ENCODE measurements at regions not wholly inside any gene's neighbourhood (a gene's known extent, or its start where the extent isn't known, plus 50 kb on each side); places are given as distances from the start of the nearest gene placed in this dataset.

DNA sequence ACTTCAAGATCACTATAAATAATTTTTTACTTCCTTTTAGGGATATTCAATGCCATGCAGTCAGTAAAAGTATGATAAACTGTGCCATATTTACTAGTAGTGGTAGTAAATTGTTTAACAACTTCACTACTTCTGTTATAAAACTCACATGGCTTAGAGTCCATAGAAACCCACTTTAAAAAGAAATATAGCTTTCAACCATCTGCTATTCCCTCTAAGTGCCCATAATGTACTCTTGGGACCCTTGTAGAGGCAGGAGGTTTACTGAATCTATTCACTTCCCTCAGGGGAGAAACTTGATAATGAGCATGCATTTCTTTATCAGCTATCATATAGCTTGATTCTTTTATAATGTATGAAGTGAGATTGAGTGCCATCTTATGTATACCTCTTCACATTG lies 1448.4 kb upstream of the ALCAM start:
- DNase-seq (ENCODE audit: low read depth in 1 of 2, low spot score in 2 of 2), result no peak
- Histone ChIP-seq H3K23ac (ENCODE audit: insufficient read length) (no peak overlapping the region), H4K20me1 (replicated peaks in 1 of 2; ENCODE audit: control insufficient read depth in 1 of 2, insufficient read depth in 2 of 2, low read length in 2 of 2) (no peaks in the 10 kb centered on the region), H2BK15ac (ENCODE audit: low read length) (no peak overlapping the region), H3K36me3 (ENCODE audit: control insufficient read depth in 2 of 4, insufficient read depth in 4 of 4, low read length in 3 of 4) (no peaks in the 10 kb centered on the region), H2BK20ac (ENCODE audit: low read length) (no peak overlapping the region), H3K18ac (ENCODE audit: extremely low read depth, low read length) (no peak overlapping the region), H3K4me1 (replicated peaks in 1 of 4; ENCODE audit: control insufficient read depth in 3 of 4, insufficient read depth in 4 of 4, low read length in 3 of 4) (no peaks in the 10 kb centered on the region), H2AK5ac (ENCODE audit: low read depth, low read length) (no peak overlapping the region), H2BK5ac (ENCODE audit: low read depth, low read length) (no peak overlapping the region), H3K56ac (replicated peaks; ENCODE audit: insufficient read length, low read depth, low read length) (no peak overlapping the region), H3K79me2 (ENCODE audit: control insufficient read depth in 1 of 2, insufficient read depth in 2 of 2, low read length in 2 of 2) (no peaks in the 10 kb centered on the region), H3K4me3 (ENCODE audit: extremely low read depth in 1 of 4, insufficient read depth in 2 of 4, low read depth in 3 of 4, low read length in 4 of 4) (no peak overlapping the region), H3K4ac (replicated peaks; ENCODE audit: insufficient read length, low read depth, low read length) (no peak overlapping the region), H3K23me2 (ENCODE audit: low read depth, low read length) (no peaks in the 10 kb centered on the region), H3K27me3 (replicated peaks in 1 of 4; ENCODE audit: control insufficient read depth in 3 of 4, extremely low read depth in 1 of 4, insufficient read depth in 3 of 4, low read length in 3 of 4) (no peaks in the 10 kb centered on the region), H2AFZ (ENCODE audit: low read length) (no peak overlapping the region), H4K8ac (ENCODE audit: extremely low read depth, insufficient read depth, low read length) (no peak overlapping the region), H2BK120ac (replicated peaks; ENCODE audit: low read depth, low read length) (no peak overlapping the region), H3K9me3 (ENCODE audit: insufficient read depth in 2 of 2, low read depth in 1 of 2, low read length in 1 of 2) (no peaks in the 10 kb centered on the region), H4K91ac (replicated peaks; ENCODE audit: insufficient read length, low read length) (no peak overlapping the region), H3K79me1 (ENCODE audit: low read depth, low read length) (no peaks in the 10 kb centered on the region), H3K4me2 (ENCODE audit: insufficient read depth in 1 of 2, low read depth in 2 of 2, low read length in 2 of 2) (no peak overlapping the region), H2BK12ac (ENCODE audit: low read depth, low read length) (no peak overlapping the region), H3K9ac (replicated peaks in 1 of 4; ENCODE audit: extremely low read depth in 1 of 4, low read depth in 3 of 4, low read length in 3 of 4) (no peak overlapping the region), H3K14ac (ENCODE audit: insufficient read length) (no peak overlapping the region), H4K5ac (ENCODE audit: insufficient read length, low read depth, low read length) (no peak overlapping the region), H3K27ac (ENCODE audit: low read depth, low read length) (no peak overlapping the region)
- TF ChIP-seq POLR2AphosphoS5 (IDR thresholded peaks at IDR 0.05; ENCODE audit: low read depth, low read length), result no peak
- TF ChIP-seq, protein P1, sequence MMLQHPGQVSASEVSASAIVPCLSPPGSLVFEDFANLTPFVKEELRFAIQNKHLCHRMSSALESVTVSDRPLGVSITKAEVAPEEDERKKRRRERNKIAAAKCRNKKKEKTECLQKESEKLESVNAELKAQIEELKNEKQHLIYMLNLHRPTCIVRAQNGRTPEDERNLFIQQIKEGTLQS (IDR thresholded peaks at IDR 0.05; ENCODE audit: insufficient read depth, low read depth, low read length), result no peak
- TF ChIP-seq, protein P2, sequence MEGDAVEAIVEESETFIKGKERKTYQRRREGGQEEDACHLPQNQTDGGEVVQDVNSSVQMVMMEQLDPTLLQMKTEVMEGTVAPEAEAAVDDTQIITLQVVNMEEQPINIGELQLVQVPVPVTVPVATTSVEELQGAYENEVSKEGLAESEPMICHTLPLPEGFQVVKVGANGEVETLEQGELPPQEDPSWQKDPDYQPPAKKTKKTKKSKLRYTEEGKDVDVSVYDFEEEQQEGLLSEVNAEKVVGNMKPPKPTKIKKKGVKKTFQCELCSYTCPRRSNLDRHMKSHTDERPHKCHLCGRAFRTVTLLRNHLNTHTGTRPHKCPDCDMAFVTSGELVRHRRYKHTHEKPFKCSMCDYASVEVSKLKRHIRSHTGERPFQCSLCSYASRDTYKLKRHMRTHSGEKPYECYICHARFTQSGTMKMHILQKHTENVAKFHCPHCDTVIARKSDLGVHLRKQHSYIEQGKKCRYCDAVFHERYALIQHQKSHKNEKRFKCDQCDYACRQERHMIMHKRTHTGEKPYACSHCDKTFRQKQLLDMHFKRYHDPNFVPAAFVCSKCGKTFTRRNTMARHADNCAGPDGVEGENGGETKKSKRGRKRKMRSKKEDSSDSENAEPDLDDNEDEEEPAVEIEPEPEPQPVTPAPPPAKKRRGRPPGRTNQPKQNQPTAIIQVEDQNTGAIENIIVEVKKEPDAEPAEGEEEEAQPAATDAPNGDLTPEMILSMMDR (IDR thresholded peaks at IDR 0.05; ENCODE audit: control extremely low read depth in 1 of 3, insufficient read depth in 1 of 3, low read depth in 1 of 3, low read length in 3 of 3), result no peak
- TF ChIP-seq, protein P3, sequence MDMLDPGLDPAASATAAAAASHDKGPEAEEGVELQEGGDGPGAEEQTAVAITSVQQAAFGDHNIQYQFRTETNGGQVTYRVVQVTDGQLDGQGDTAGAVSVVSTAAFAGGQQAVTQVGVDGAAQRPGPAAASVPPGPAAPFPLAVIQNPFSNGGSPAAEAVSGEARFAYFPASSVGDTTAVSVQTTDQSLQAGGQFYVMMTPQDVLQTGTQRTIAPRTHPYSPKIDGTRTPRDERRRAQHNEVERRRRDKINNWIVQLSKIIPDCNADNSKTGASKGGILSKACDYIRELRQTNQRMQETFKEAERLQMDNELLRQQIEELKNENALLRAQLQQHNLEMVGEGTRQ (IDR thresholded peaks at IDR 0.05; ENCODE audit: low read length), result no peak
- no peak for TF ChIP-seq RXRA (IDR thresholded peaks at IDR 0.05; ENCODE audit: insufficient read depth, low read depth, low read length)
- TF ChIP-seq RFX5 (IDR thresholded peaks at IDR 0.05; ENCODE audit: borderline replicate concordance, low read depth, low read length), result no peak
- ChIA-PET CTCF (ENCODE audit: partially characterized antibody) (interaction anchor here (1.0 kb wide), 1 partner anchor 42 kb away, joined by 3 read pairs; no protein-coding TSS in a partner anchor), POLR2A (ENCODE audit: partially characterized antibody) (no interaction called here)
- no peak for FAIRE-seq
